Astrocyte of the spinal cord (primary cell): ENCODE measurements at regions not wholly inside any gene's neighbourhood (a gene's known extent, or its start where the extent isn't known, plus 50 kb on each side); places are given as distances from the start of the nearest gene placed in this dataset.
"Not testable (repeated sequence)": the region's sequence is repeated elsewhere in the genome, so short reads cannot be mapped to it uniquely, and the experiment has no call there.

Experiments
- DNase-seq: peaks from one replicate; pipeline ENCODE4 v3.0.0; 2011; ENCODE audit warnings: low read depth, low spot score
- H3K4me3 ChIP-seq: 2 replicates; pipeline ENCODE4 v1.5.1; 2011; ENCODE audit warnings: low read depth, mild to moderate bottlenecking, low read length, moderate library complexity
- in situ Hi-C: cut with HindIII; loops from 2 replicates; pipeline ENCODE4 v1.10.0; 2017; ENCODE audit warnings: low sequenced_read_pairs
- TF ChIP-seq, protein P1 (sequence below): IDR thresholded peaks from 2 replicates; pipeline ENCODE4 v1.5.1; 2012; ENCODE audit warnings: low read depth, mild to moderate bottlenecking, low read length, inconsistent platforms

DNA sequence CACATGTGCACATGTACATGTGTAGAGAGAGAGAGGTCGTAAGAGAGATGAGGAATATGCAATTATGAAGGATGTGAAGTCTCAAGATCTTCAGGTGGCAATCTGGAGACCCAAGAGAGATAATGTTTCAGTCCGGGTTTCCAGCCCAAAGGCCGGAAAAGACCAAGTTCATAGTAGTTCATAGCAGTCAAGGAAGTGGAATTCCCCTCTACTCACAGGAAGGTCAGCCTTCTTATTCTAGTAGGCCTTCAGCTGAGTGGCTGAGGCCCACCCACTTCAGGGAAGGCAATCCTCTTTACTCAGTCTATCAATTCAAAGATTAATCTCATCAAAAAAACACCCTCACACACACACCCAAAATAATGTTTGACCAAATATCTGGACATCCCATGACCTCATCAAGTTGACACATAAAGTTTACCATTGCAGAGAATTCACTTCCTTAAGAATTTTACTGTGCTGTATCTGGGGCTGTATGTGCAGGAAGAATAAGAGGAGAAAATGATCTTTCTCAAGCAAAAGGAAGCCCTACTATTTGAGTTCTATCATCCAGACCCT is 114.6 kb downstream of the TNFSF18 start:
- TF ChIP-seq, protein P1, sequence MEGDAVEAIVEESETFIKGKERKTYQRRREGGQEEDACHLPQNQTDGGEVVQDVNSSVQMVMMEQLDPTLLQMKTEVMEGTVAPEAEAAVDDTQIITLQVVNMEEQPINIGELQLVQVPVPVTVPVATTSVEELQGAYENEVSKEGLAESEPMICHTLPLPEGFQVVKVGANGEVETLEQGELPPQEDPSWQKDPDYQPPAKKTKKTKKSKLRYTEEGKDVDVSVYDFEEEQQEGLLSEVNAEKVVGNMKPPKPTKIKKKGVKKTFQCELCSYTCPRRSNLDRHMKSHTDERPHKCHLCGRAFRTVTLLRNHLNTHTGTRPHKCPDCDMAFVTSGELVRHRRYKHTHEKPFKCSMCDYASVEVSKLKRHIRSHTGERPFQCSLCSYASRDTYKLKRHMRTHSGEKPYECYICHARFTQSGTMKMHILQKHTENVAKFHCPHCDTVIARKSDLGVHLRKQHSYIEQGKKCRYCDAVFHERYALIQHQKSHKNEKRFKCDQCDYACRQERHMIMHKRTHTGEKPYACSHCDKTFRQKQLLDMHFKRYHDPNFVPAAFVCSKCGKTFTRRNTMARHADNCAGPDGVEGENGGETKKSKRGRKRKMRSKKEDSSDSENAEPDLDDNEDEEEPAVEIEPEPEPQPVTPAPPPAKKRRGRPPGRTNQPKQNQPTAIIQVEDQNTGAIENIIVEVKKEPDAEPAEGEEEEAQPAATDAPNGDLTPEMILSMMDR = no peak
- in situ Hi-C loops = no loop called here
- no peak for DNase-seq
- H3K4me3 ChIP-seq = no peak overlapping the region

DNA sequence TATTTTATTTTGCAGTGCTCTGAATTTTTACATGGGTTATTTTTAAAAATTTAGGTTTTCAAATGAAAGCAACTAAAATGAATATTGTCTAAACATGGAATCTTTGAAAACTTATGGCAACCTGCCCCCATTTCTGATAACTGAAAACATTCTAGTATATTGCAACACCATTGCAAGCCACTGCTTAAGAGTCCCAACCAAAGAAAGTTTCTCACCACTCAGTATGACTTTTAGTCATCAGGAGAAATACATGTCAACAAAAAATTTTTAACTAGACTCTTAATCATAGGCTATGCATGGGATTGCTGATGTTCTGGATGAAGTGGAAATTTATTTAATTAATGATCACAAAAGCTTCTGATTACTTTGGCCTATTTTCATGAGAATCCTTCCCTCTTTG is 112.1 kb downstream of the TNFSF18 start:
- H3K4me3 ChIP-seq = no peak overlapping the region
- in situ Hi-C loops = no loop called here
- TF ChIP-seq, protein P1 = no peak
- DNase-seq = no peak

DNA sequence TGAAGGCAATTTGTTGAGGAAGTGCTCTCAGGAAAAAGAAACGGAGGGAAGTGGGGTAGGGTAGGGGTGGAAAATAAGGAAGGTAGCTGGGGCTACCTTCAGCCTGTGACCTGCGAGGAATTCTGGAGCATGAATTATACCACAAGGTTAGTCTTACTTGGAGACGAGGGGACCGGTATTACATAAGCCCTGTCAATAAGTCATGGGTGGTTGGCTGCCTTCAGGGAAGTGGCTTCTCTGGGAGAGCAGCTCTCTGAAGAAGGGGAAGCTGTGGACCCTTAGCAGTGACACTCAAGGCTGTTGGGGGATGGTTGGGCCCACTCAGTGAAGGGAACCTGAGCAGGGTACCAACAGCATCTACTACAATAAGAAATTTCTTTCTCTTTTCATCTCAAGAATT is 111.3 kb downstream of the TNFSF18 start:
- in situ Hi-C loops = no loop called here
- TF ChIP-seq, protein P1 = no peak
- no peak overlapping the region for H3K4me3 ChIP-seq
- no peak for DNase-seq

DNA sequence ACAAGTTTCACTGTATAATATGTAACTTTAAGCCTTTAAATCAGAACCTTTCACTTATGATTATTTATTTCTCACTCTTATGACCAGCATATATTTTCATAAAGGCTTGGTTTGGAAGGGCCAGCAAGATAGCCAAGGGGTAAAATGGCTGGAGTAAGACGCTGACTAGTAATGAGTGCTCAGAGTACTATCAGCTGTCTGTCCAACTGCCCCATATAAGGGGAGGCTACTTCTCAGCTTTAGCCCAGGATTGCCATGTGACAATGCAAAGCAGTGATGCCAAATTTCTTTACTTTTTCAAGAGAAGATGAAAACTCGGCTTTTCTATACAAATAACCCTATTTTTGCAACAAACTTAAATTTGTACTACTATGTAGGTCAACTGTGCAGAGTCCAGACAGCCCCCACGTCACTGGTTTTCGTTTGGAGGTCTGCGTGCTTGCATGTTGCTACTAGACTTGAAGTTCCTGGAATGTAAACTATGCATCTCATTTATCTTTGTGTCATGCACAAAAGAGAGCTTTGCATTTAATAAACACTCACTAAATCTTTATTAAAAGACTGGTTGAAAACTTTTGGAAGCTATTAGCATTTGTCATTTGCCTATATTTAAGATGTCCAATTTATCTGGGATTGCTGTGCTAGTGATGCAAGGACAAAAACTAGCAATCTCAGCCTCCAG is 110.4 kb downstream of the TNFSF18 start:
- H3K4me3 ChIP-seq = no peak overlapping the region
- peak; percentile 40 for DNase-seq
- TF ChIP-seq, protein P1 = no peak
- in situ Hi-C loops = no loop called here

DNA sequence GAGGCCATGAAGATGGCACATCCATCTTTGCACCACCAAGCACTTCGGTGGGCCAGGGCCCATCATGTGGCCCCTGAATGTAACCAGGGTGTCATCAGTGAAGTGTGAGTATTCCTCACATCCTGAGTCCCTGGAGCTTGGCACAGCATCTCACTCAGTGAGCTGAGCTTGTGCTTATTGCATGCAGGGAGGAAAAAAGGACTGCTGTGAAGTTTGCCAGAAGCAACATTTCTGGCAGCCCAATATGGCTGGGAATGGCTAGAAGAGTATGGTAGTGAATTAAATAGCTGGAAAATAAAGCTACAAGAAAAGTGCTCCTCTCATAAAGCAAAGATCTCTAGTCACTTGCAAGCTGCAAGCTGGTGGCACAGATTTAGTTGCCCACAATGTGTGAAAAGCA is 109.3 kb downstream of the TNFSF18 start:
- in situ Hi-C loops = no loop called here
- H3K4me3 ChIP-seq = no peak overlapping the region
- DNase-seq = no peak
- TF ChIP-seq, protein P1 = no peak

DNA sequence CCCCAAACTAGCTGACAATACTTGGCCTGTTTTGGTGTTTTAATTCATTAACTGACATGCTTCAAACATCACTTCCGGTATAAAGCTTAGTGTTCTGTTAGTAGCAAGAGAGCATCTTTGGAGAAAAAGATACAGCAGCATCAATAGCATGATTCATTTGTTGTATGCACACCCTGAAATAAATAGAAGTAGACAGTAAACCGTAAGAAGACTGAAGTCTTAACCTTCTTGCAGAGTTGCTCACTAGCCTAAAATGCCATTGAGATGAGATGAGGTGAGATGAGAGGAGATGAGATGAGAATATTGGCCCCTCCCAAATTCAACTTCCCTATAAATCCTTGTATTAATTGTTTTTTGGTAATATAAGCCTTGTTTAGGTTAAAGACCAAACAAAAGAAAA is 108.8 kb downstream of the TNFSF18 start:
- DNase-seq = no peak
- in situ Hi-C loops = no loop called here

DNA sequence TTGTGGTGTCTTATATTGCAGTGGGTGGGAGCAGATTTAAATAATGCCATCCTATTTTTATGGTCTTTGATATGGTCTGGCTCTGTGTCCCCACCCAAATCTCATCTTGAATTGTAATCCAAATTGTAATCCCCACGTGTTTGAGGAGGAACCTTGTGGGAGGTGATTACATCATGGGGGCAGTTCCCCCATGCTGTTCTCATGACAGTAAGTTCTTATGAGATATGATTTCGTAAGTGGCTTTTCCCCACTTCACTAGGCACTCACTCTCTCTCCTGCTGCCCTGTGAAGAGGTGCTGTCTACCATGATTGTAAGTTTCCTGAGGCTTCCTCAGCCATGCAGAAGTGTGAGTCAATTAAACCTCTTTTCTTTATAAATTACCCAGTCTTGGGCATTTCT is 107.6 kb downstream of the TNFSF18 start:
- DNase-seq, H3K4me3 ChIP-seq, in situ Hi-C loops: not testable (repeated sequence)

More for the DNA sequence above, 108.8 kb downstream of the TNFSF18 start:
- TF ChIP-seq, protein P1 = no peak
- H3K4me3 ChIP-seq = no peak overlapping the region
